DOHH2 (cell line): ENCODE measurements at regions not wholly inside any gene's neighbourhood (a gene's known extent, or its start where the extent isn't known, plus 50 kb on each side); places are given as distances from the start of the nearest gene placed in this dataset.

ENCODE experiments used
- EZH2phosphoT487 ChIP-seq: fragments of 200-600 bp; sonication (generic); IDR thresholded peaks from 2 replicates; pipeline ENCODE4 v1.6.1; 2017; ENCODE audit warnings: borderline replicate concordance, mild to moderate bottlenecking, antibody characterized with exemption, low read length, moderate library complexity, mixed read lengths
- TF ChIP-seq, protein P1 (sequence below): fragments of 200-600 bp; sonication (generic); IDR thresholded peaks from one replicate; pipeline ENCODE4 v1.5.1; 2014; ENCODE audit warnings: antibody characterized with exemption, mild to moderate bottlenecking, low read depth, low read length; ENCODE audit not compliant: poor library complexity, severe bottlenecking

DNA sequence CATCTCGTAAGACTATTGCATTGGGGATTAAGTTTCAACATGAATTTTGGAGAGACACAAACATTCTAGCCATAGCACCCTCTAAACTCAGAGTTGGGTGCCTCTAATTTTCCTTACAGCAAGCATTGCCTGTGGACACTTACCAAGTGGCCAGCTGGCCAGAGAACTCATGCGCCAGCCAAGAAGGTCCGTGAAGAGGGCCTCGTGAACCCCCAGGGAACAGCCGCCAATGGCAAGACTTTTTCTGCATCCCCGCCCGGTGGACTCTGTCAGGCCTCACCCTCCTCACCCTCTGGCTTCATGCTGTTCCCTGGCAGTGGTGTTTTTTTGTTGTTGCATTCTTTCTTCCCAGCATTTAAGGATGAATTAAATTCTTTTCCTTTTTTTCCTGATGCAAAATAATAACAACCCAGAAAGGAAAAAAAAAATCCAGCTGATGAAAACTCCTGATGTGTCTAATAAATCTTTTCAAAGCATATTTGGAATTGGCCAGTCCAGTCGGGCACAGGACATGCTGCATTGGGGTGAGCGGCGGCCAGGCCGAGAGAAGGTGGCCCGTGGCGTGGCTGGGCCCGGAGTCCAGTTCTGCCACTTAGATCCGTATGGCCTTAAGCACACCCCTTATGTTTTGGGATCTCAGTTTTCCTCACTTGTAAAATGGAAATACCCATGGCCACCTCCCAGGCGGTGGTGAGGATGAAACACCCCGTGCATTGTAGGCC lies 191.9 kb upstream of the DIO3 start:
- TF ChIP-seq, protein P1, sequence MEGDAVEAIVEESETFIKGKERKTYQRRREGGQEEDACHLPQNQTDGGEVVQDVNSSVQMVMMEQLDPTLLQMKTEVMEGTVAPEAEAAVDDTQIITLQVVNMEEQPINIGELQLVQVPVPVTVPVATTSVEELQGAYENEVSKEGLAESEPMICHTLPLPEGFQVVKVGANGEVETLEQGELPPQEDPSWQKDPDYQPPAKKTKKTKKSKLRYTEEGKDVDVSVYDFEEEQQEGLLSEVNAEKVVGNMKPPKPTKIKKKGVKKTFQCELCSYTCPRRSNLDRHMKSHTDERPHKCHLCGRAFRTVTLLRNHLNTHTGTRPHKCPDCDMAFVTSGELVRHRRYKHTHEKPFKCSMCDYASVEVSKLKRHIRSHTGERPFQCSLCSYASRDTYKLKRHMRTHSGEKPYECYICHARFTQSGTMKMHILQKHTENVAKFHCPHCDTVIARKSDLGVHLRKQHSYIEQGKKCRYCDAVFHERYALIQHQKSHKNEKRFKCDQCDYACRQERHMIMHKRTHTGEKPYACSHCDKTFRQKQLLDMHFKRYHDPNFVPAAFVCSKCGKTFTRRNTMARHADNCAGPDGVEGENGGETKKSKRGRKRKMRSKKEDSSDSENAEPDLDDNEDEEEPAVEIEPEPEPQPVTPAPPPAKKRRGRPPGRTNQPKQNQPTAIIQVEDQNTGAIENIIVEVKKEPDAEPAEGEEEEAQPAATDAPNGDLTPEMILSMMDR = no peak
- TF ChIP-seq EZH2phosphoT487 = no peak
